OCI-LY3 (cell line): ENCODE measurements at regions not wholly inside any gene's neighbourhood (a gene's known extent, or its start where the extent isn't known, plus 50 kb on each side); places are given as distances from the start of the nearest gene placed in this dataset.

Experiments used
- H2AFZ ChIP-seq: fragments of 200-600, 300-600 bp; shearing (Covaris generic); 2 replicates; pipeline ENCODE4 v1.6.0; 2014; ENCODE audit warnings: antibody characterized with exemption, low read depth, low read length
- H3K27ac ChIP-seq: fragments of 200-600, 300-600 bp; sonication (generic); 2 replicates; pipeline ENCODE4 v1.5.1; 2014; ENCODE audit warnings: mild to moderate bottlenecking, low read length, moderate library complexity, mixed read lengths
- H3K27me3 ChIP-seq: fragments of 200-600, 300-600 bp; sonication (generic); 2 replicates; pipeline ENCODE4 v1.6.1; 2014; ENCODE audit warnings: low read depth, low read length, mixed read lengths
- H3K36me3 ChIP-seq: fragments of 200-600, 300-600 bp; sonication (generic); replicated peaks from 2 replicates; pipeline ENCODE3; 2014; ENCODE audit warnings: low read depth, low read length, mixed read lengths
- H3K4me1 ChIP-seq: fragments of 300-600, 200-600 bp; sonication (generic); 2 replicates; pipeline ENCODE4 v1.6.1; 2014; ENCODE audit warnings: low read length, mixed read lengths
- H3K4me2 ChIP-seq: fragments of 200-600, 300-600 bp; sonication (generic); 2 replicates; pipeline ENCODE4 v1.6.1; 2014; ENCODE audit warnings: low read length, mixed read lengths
- H3K4me3 ChIP-seq: fragments of 300-600, 200-600 bp; sonication (generic); 2 replicates; pipeline ENCODE4 v1.5.1; 2014; ENCODE audit warnings: antibody characterized with exemption, mild to moderate bottlenecking, low read length, moderate library complexity
- H3K79me2 ChIP-seq: fragments of 300-600, 200-600 bp; shearing (Covaris generic); 2 replicates; pipeline ENCODE4 v1.6.1; 2014; ENCODE audit warnings: mild to moderate bottlenecking, low read length, mixed read lengths
- H3K9ac ChIP-seq: fragments of 300-600, 200-600 bp; shearing (Covaris generic); 2 replicates; pipeline ENCODE4 v1.6.0; 2014; ENCODE audit warnings: mild to moderate bottlenecking, low read length, moderate library complexity
- H3K9me3 ChIP-seq: fragments of 200-600, 300-600 bp; shearing (Covaris generic); 2 replicates; pipeline ENCODE4 v1.6.1; 2014; ENCODE audit warnings: low read length, mixed read lengths; ENCODE audit not compliant: insufficient read depth
- H4K20me1 ChIP-seq: fragments of 200-600, 300-600 bp; sonication (generic); 2 replicates; pipeline ENCODE4 v1.6.1; 2016; ENCODE audit warnings: low read length, mixed read lengths; ENCODE audit not compliant: insufficient read depth
- CTCF ChIP-seq: fragments of 200-600, 300-600 bp; sonication (generic); IDR thresholded peaks from 2 replicates; pipeline ENCODE4 v1.5.1; 2014; ENCODE audit warnings: antibody characterized with exemption, low read length, low read depth
- EZH2phosphoT487 ChIP-seq: fragments of 200-600 bp; shearing (Covaris generic); IDR thresholded peaks from 2 replicates; pipeline ENCODE4 v1.6.1; 2018; ENCODE audit warnings: antibody characterized with exemption, mixed run types, low read depth

GRCh38 chr12:38477340-38478090 lies 160.9 kb downstream of the ALG10B start:
- Histone ChIP-seq H3K9me3 (no peaks in the 10 kb centered on the region), H3K27me3 (no peaks in the 10 kb centered on the region), H3K4me3 (no peak overlapping the region), H3K4me1 (no peaks in the 10 kb centered on the region), H4K20me1 (no peaks in the 10 kb centered on the region), H2AFZ (no peak overlapping the region), H3K27ac (no peak overlapping the region), H3K79me2 (no peaks in the 10 kb centered on the region), H3K36me3 (no peaks in the 10 kb centered on the region), H3K4me2 (no peak overlapping the region), H3K9ac (no peak overlapping the region)
- TF ChIP-seq CTCF: no peak
- TF ChIP-seq EZH2phosphoT487: no peak

- Histone ChIP-seq H3K79me2 (no peaks in the 10 kb centered on the region), H2AFZ (no peak overlapping the region), H3K4me1 (no peaks in the 10 kb centered on the region), H3K27me3 (no peaks in the 10 kb centered on the region), H3K9me3 (no peaks in the 10 kb centered on the region), H3K4me2 (no peak overlapping the region), H4K20me1 (no peaks in the 10 kb centered on the region), H3K9ac (no peak overlapping the region), H3K36me3 (no peaks in the 10 kb centered on the region), H3K27ac (no peak overlapping the region), H3K4me3 (no peak overlapping the region)
- TF ChIP-seq EZH2phosphoT487: no peak
- no peak for TF ChIP-seq CTCF
Observed at GRCh38 chr12:38480594-38480993, 164.0 kb downstream of the ALG10B start.

- H3K27me3 ChIP-seq: no peaks in the 10 kb centered on the region
- H3K27ac ChIP-seq: no peak overlapping the region
- no peaks in the 10 kb centered on the region for H3K79me2 ChIP-seq
- H3K9ac ChIP-seq: no peak overlapping the region
- no peaks in the 10 kb centered on the region for H3K9me3 ChIP-seq
- TF ChIP-seq CTCF: no peak
- no peak for TF ChIP-seq EZH2phosphoT487
- no peaks in the 10 kb centered on the region for H3K36me3 ChIP-seq
- H3K4me1 ChIP-seq: no peaks in the 10 kb centered on the region
- no peaks in the 10 kb centered on the region for H4K20me1 ChIP-seq
- no peak overlapping the region for H3K4me2 ChIP-seq
- no peak overlapping the region for H2AFZ ChIP-seq
- H3K4me3 ChIP-seq: no peak overlapping the region
Observed at GRCh38 chr12:38484821-38485449, 168.4 kb downstream of the ALG10B start.

GRCh38 chr12:38488866-38489265 lies 172.3 kb downstream of the ALG10B start:
- H3K27ac ChIP-seq: no peak overlapping the region
- H3K4me1 ChIP-seq: no peaks in the 10 kb centered on the region
- H3K36me3 ChIP-seq: no peaks in the 10 kb centered on the region
- no peak overlapping the region for H3K4me3 ChIP-seq
- TF ChIP-seq EZH2phosphoT487 (no peak), CTCF (no peak)
- no peak overlapping the region for H2AFZ ChIP-seq
- no peaks in the 10 kb centered on the region for H3K9me3 ChIP-seq
- H3K4me2 ChIP-seq: no peak overlapping the region
- no peaks in the 10 kb centered on the region for H3K27me3 ChIP-seq
- H3K79me2 ChIP-seq: no peaks in the 10 kb centered on the region
- H4K20me1 ChIP-seq: no peaks in the 10 kb centered on the region
- no peak overlapping the region for H3K9ac ChIP-seq
